GM12801 (cell line): ENCODE measurements at regions not wholly inside any gene's neighbourhood (a gene's known extent, or its start where the extent isn't known, plus 50 kb on each side); places are given as distances from the start of the nearest gene placed in this dataset.

Source experiments
- TF ChIP-seq, protein P1 (sequence below): IDR thresholded peaks from one replicate; pipeline ENCODE4 v1.5.1; 2011; ENCODE audit warnings: control low read depth; ENCODE audit not compliant: insufficient read length; ENCODE audit errors: extremely low read depth

- TF ChIP-seq, protein P1, sequence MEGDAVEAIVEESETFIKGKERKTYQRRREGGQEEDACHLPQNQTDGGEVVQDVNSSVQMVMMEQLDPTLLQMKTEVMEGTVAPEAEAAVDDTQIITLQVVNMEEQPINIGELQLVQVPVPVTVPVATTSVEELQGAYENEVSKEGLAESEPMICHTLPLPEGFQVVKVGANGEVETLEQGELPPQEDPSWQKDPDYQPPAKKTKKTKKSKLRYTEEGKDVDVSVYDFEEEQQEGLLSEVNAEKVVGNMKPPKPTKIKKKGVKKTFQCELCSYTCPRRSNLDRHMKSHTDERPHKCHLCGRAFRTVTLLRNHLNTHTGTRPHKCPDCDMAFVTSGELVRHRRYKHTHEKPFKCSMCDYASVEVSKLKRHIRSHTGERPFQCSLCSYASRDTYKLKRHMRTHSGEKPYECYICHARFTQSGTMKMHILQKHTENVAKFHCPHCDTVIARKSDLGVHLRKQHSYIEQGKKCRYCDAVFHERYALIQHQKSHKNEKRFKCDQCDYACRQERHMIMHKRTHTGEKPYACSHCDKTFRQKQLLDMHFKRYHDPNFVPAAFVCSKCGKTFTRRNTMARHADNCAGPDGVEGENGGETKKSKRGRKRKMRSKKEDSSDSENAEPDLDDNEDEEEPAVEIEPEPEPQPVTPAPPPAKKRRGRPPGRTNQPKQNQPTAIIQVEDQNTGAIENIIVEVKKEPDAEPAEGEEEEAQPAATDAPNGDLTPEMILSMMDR = no peak
These were observed 660.7 kb downstream of the EFNA5 start for GRCh38 chr5:107010060-107010459.

GRCh38 chr5:107005653-107006052, 665.1 kb downstream of the EFNA5 start:
- TF ChIP-seq, protein P1 = no peak

DNA sequence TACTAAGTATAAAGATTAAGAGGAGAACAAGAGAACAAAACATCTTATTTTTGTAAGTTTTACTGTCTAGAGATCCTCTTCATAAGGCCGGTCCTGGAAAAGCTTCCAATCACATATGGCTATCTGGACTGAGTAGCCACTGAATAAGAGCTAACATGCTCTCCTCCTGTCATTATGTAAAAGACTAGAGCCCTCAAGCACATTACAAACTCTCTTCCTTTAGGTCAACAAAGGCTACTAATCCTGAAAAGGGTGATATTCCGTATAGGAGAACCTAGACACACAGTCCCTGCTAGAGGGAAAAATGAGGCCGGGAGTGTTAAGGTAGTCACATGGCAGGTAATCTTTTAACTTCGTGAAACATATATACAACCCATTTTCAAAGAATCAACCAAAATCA, 665.6 kb downstream of the EFNA5 start:
- TF ChIP-seq, protein P1 = no peak

DNA sequence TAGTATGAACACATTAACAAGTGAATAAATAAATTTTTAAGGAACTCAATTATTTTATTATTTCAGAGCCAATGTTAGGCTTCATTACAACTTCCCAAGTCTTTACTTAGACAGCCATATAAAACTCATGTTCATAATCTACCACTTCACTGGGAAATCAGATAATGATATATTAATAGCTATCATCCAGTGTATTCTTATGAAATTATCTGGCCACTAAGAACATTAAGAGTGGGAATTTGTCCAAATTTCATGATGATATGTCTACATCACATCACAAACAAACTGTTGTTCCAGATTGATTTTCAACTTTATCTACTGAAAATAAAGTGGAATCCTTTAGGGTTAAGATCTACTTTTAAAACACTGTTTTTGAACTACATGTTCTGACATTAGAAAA, 668.6 kb downstream of the EFNA5 start:
- TF ChIP-seq, protein P1 = no peak

- TF ChIP-seq, protein P1 = no peak
These were observed 684.7 kb downstream of the EFNA5 start for GRCh38 chr5:106986006-106986405.

GRCh38 chr5:106985174-106985573, 685.6 kb downstream of the EFNA5 start:
- TF ChIP-seq, protein P1 = no peak

GRCh38 chr5:106976363-106976762, 694.4 kb downstream of the EFNA5 start:
- TF ChIP-seq, protein P1 = no peak

DNA sequence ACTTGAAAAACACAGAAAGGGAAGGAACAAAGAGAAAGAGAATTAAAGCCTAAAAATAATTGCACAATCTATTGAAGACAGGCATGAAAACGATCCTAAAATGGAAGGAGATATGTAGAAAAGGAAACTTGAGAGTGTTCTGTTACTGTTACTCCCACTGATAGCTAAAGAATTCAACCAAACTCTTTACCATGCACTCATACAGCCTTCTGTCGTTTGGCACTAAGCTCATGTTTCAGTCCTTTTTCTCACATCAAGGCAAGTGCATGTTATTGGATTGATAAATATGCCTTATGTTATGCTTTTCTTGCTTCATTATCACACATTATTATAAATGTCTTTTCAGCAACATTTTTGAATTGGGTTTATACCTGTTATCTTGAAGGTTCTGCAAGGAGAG, 696.5 kb downstream of the EFNA5 start:
- TF ChIP-seq, protein P1 = no peak
